Mesendoderm (in vitro differentiated cells): ENCODE measurements at regions not wholly inside any gene's neighbourhood (a gene's known extent, or its start where the extent isn't known, plus 50 kb on each side); places are given as distances from the start of the nearest gene placed in this dataset.

Experiments
- DNase-seq: peaks from one replicate; pipeline ENCODE4 v3.0.0; 2013
- H2AK5ac ChIP-seq: 2 replicates; pipeline ENCODE4 v1.6.1; 2013; ENCODE audit warnings: low read length, inconsistent platforms
- H2BK120ac ChIP-seq: 2 replicates; pipeline ENCODE4 v1.6.1; 2013; ENCODE audit warnings: low read depth, mild to moderate bottlenecking, low read length, moderate library complexity, mixed read lengths
- H2BK15ac ChIP-seq: replicated peaks from 2 replicates; pipeline ENCODE4 v1.6.1; 2013; ENCODE audit warnings: low read depth, mild to moderate bottlenecking, moderate library complexity
- H2BK5ac ChIP-seq: 2 replicates; pipeline ENCODE4 v1.6.1; 2013; ENCODE audit warnings: low read length, inconsistent platforms
- H3K18ac ChIP-seq: 2 replicates; pipeline ENCODE4 v1.6.1; 2013; ENCODE audit warnings: mild to moderate bottlenecking, low read length, mixed read lengths
- H3K23ac ChIP-seq: one replicate; pipeline ENCODE4 v1.6.1; 2013; ENCODE audit warnings: low read length
- H3K27ac ChIP-seq: 2 replicates; pipeline ENCODE4 v1.5.1; 2013; ENCODE audit warnings: low read depth, mild to moderate bottlenecking, inconsistent platforms, low read length, moderate library complexity
- H3K27me3 ChIP-seq: 2 replicates; pipeline ENCODE4 v1.6.1; 2013; ENCODE audit warnings: low read length, control low read depth, mild to moderate bottlenecking, inconsistent platforms; ENCODE audit not compliant: insufficient read depth, poor library complexity
- H3K36me3 ChIP-seq: 2 replicates; pipeline ENCODE4 v1.6.1; 2013; ENCODE audit warnings: low read length, inconsistent platforms; ENCODE audit not compliant: control insufficient read depth, insufficient read depth
- H3K4ac ChIP-seq: one replicate; pipeline ENCODE4 v1.6.1; 2013; ENCODE audit warnings: low read depth, mild to moderate bottlenecking, low read length, moderate library complexity
- H3K4me1 ChIP-seq: 2 replicates; pipeline ENCODE4 v1.6.1; 2013; ENCODE audit warnings: low read depth, low read length, inconsistent platforms; ENCODE audit not compliant: control insufficient read depth
- H3K4me2 ChIP-seq: 2 replicates; pipeline ENCODE4 v1.6.1; 2013; ENCODE audit warnings: low read length
- H3K4me3 ChIP-seq: 2 replicates; pipeline ENCODE4 v1.5.1; 2013; ENCODE audit warnings: mild to moderate bottlenecking, low read length
- H3K56ac ChIP-seq: one replicate; pipeline ENCODE4 v1.6.1; 2013; ENCODE audit warnings: low read length
- H3K79me1 ChIP-seq: 2 replicates; pipeline ENCODE4 v1.6.1; 2013; ENCODE audit warnings: low read length, inconsistent platforms
- H3K79me2 ChIP-seq: 2 replicates; pipeline ENCODE4 v1.6.1; 2013; ENCODE audit warnings: mild to moderate bottlenecking, low read length; ENCODE audit not compliant: control insufficient read depth, insufficient read depth
- H3K9ac ChIP-seq: 2 replicates; pipeline ENCODE4 v1.6.1; 2013; ENCODE audit warnings: low read length, inconsistent platforms
- H4K5ac ChIP-seq: one replicate; pipeline ENCODE4 v1.6.1; 2013; ENCODE audit warnings: low read length
- H4K8ac ChIP-seq: one replicate; pipeline ENCODE4 v1.6.1; 2013; ENCODE audit warnings: low read depth, mild to moderate bottlenecking, control low read depth, low read length, moderate library complexity
- WGBS: extraction: QIAGEN DNeasy Blood & Tissue Kit; methylation state at CpG from one replicate; pipeline ENCODE4 v1.1.7; 2013; ENCODE audit warnings: low lambda C conversion rate, missing lambda C conversion rate; ENCODE audit not compliant: insufficient coverage; ENCODE audit errors: extremely low coverage; 5-methylcytosine and 5-hydroxymethylcytosine counted together

DNA sequence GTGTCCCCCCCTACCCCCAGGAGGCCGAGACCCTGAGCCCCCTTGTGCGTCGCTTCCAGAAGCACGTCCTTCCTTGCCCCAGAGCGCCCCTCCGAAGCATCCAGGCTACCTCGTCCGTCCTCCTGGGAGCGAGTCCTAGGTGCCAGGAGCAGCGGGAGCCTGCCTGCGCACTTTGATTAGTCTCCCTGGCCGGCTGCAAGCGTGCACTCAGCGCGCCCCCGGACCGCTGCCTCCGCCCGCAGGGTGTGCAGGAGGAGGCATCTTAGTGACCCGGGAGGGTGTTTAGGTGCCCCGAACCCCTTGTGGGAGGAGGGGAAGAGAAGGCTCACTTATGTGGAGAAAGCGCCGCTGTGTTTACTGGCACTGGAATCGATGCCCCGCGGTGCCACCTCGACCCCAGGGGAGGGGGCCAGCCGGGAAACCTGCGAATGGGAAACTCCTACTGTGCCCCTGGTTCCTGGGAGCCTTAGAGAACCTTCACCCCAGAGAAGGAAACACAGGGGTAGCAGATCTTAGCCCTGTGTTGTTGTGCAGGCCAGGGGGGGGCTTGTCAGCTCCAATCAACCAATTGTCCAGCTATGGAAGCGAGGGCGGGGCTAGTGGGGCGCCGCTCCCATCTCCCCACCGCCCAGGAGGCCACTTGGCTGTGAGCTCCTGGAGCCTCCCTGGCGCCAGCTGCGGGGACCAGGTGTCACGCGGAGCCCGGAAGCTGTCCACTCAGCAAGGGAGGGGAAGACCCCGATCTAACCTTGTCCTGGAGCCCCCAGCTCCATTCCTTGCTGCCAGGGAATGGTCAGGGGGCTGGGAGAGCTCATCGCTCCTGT is 922.8 kb upstream of the EEF2KMT start:
- no peak overlapping the region for H4K8ac ChIP-seq
- no peak overlapping the region for H3K9ac ChIP-seq
- H3K56ac ChIP-seq, result no peak overlapping the region
- no peak overlapping the region for H3K18ac ChIP-seq
- H2AK5ac ChIP-seq, result no peak overlapping the region
- no peak overlapping the region for H3K4me3 ChIP-seq
- no peaks in the 10 kb centered on the region for H3K36me3 ChIP-seq
- no peak overlapping the region for H3K27ac ChIP-seq
- no peak overlapping the region for H3K23ac ChIP-seq
- no peaks in the 10 kb centered on the region for H3K79me2 ChIP-seq
- H3K79me1 ChIP-seq, result no peaks in the 10 kb centered on the region
- H3K4ac ChIP-seq, result no peak overlapping the region
- H3K27me3 ChIP-seq, result peaks cover 20% of the 10 kb centered on the region
- WGBS, result no CpG with 5 or more reads among the region's 41 CpGs
- peak overlapping the region; percentile 71 for H3K4me2 ChIP-seq
- H2BK5ac ChIP-seq, result no peak overlapping the region
- H2BK15ac ChIP-seq, result no peak overlapping the region
- H3K4me1 ChIP-seq, result no peaks in the 10 kb centered on the region
- no peak overlapping the region for H4K5ac ChIP-seq
- DNase-seq, result peak; percentile 14
- no peak overlapping the region for H2BK120ac ChIP-seq

DNA sequence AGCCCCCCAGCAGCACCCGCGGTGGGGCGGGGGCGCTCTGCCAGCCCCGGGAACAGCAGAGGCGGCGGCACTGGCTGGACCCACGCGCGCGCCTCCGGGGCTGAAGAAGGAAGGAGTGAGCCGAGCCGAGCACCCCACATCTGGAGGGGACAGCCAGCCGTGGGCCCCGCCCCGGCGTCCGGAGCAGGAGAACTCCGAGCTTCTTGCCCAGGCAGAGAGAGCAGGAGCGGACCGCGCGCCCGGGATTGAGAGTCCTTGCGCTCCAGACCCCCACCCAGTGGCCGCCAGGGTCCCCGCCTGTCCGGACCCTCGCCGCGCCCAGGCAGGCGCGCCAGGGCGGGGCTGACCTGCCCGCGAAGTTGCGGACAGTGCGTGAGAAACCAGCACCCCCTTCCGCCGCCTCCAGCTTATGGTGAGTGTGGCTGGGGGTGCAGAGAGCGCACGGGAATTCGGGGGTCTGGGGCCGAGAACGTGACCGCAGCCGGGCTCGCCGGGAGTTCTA is 921.9 kb upstream of the EEF2KMT start:
- H3K4ac ChIP-seq, result no peak overlapping the region
- no peak overlapping the region for H4K5ac ChIP-seq
- no peak overlapping the region for H3K4me3 ChIP-seq
- H3K36me3 ChIP-seq, result no peaks in the 10 kb centered on the region
- no peaks in the 10 kb centered on the region for H3K4me1 ChIP-seq
- no peaks in the 10 kb centered on the region for H3K79me2 ChIP-seq
- H2BK120ac ChIP-seq, result no peak overlapping the region
- no peak overlapping the region for H4K8ac ChIP-seq
- H3K4me2 ChIP-seq, result peak overlapping the region; percentile 71
- H3K18ac ChIP-seq, result peak overlapping the region; percentile 11
- H3K9ac ChIP-seq, result peak overlapping the region; percentile 11
- no peak overlapping the region for H2BK5ac ChIP-seq
- H2BK15ac ChIP-seq, result no peak overlapping the region
- peak overlapping the region; percentile 6 for H3K23ac ChIP-seq
- peak overlapping the region; percentile 60 for H3K56ac ChIP-seq
- peaks cover 20% of the 10 kb centered on the region for H3K27me3 ChIP-seq
- no peak overlapping the region for H3K27ac ChIP-seq
- H3K79me1 ChIP-seq, result no peaks in the 10 kb centered on the region
- H2AK5ac ChIP-seq, result no peak overlapping the region
- peak; percentile 35 for DNase-seq
- WGBS, result no CpG with 5 or more reads among the region's 50 CpGs

- no CpG with 5 or more reads among the region's 59 CpGs for WGBS
- Histone ChIP-seq H3K4me3 (no peak overlapping the region), H3K56ac (peak overlapping the region; percentile 60), H3K27ac (no peak overlapping the region), H3K27me3 (peaks cover 20% of the 10 kb centered on the region), H3K4me1 (no peaks in the 10 kb centered on the region), H3K79me2 (no peaks in the 10 kb centered on the region), H3K18ac (peak overlapping the region; percentile 11), H3K4me2 (peak overlapping the region; percentile 71), H3K4ac (no peak overlapping the region), H4K8ac (no peak overlapping the region), H2BK5ac (no peak overlapping the region), H3K23ac (peak overlapping the region; percentile 89), H4K5ac (no peak overlapping the region), H3K9ac (no peak overlapping the region), H2BK120ac (no peak overlapping the region), H3K36me3 (no peaks in the 10 kb centered on the region), H3K79me1 (no peaks in the 10 kb centered on the region), H2AK5ac (no peak overlapping the region), H2BK15ac (no peak overlapping the region)
- peak; percentile 14 for DNase-seq
These were observed 921.4 kb upstream of the EEF2KMT start for GRCh38 chr16:6018848-6019489.

GRCh38 chr16:6016530-6017184 is 919.1 kb upstream of the EEF2KMT start:
- H4K5ac ChIP-seq, result no peak overlapping the region
- no peak overlapping the region for H3K4me3 ChIP-seq
- H3K9ac ChIP-seq, result no peak overlapping the region
- H3K23ac ChIP-seq, result no peak overlapping the region
- no peaks in the 10 kb centered on the region for H3K36me3 ChIP-seq
- no peaks in the 10 kb centered on the region for H3K79me2 ChIP-seq
- peaks cover 20% of the 10 kb centered on the region for H3K27me3 ChIP-seq
- peak; percentile 84 for DNase-seq
- no peak overlapping the region for H2BK5ac ChIP-seq
- no peak overlapping the region for H3K18ac ChIP-seq
- H3K27ac ChIP-seq, result no peak overlapping the region
- H4K8ac ChIP-seq, result no peak overlapping the region
- no peak overlapping the region for H3K56ac ChIP-seq
- no peaks in the 10 kb centered on the region for H3K79me1 ChIP-seq
- H3K4me2 ChIP-seq, result no peak overlapping the region
- H2BK120ac ChIP-seq, result no peak overlapping the region
- H3K4me1 ChIP-seq, result no peaks in the 10 kb centered on the region
- H2BK15ac ChIP-seq, result no peak overlapping the region
- H3K4ac ChIP-seq, result no peak overlapping the region
- no peak overlapping the region for H2AK5ac ChIP-seq
- WGBS, result no CpG with 5 or more reads among the region's 2 CpGs

DNA sequence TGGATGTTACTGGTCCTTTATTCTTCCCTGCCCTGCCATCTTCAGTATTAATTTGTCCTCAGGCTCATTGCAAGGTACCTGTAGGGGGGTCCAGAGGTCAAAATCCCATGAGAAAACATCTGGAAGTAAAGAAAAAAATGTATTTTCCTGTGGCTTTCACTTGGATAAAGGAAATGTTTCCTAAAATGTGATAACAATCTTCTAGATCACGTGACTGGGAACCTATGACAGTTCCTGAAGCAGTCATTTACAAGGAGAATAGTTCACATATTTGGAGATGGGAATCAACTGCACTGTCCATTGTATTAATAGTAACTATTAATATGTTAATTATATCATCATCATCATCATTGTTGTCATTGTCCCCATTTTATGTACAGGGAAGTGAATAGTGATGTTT is 915.1 kb upstream of the EEF2KMT start:
- Histone ChIP-seq H3K79me2 (no peaks in the 10 kb centered on the region), H3K27ac (no peak overlapping the region), H3K36me3 (no peaks in the 10 kb centered on the region), H3K23ac (no peak overlapping the region), H4K8ac (no peak overlapping the region), H3K4me2 (no peak overlapping the region), H2BK5ac (no peak overlapping the region), H4K5ac (no peak overlapping the region), H2AK5ac (no peak overlapping the region), H2BK15ac (no peak overlapping the region), H3K18ac (no peak overlapping the region), H3K4me3 (no peak overlapping the region), H3K4me1 (no peaks in the 10 kb centered on the region), H3K79me1 (no peaks in the 10 kb centered on the region), H3K27me3 (peaks cover 2% of the 10 kb centered on the region), H2BK120ac (no peak overlapping the region), H3K4ac (no peak overlapping the region), H3K56ac (no peak overlapping the region), H3K9ac (no peak overlapping the region)
- no peak for DNase-seq
- no CpG with 5 or more reads among the region's 1 CpG for WGBS
